Eye (tissue), 1 donor: ENCODE measurements at regions not wholly inside any gene's neighbourhood (a gene's known extent, or its start where the extent isn't known, plus 50 kb on each side); places are given as distances from the start of the nearest gene placed in this dataset.

ENCODE experiments used
- DNase-seq: peaks from one replicate; pipeline ENCODE4 v3.0.0-alpha.2; 2015

GRCh38 chr12:25839470-25839869 is 119.0 kb upstream of the RASSF8 start:
- DNase-seq, result no peak

DNA sequence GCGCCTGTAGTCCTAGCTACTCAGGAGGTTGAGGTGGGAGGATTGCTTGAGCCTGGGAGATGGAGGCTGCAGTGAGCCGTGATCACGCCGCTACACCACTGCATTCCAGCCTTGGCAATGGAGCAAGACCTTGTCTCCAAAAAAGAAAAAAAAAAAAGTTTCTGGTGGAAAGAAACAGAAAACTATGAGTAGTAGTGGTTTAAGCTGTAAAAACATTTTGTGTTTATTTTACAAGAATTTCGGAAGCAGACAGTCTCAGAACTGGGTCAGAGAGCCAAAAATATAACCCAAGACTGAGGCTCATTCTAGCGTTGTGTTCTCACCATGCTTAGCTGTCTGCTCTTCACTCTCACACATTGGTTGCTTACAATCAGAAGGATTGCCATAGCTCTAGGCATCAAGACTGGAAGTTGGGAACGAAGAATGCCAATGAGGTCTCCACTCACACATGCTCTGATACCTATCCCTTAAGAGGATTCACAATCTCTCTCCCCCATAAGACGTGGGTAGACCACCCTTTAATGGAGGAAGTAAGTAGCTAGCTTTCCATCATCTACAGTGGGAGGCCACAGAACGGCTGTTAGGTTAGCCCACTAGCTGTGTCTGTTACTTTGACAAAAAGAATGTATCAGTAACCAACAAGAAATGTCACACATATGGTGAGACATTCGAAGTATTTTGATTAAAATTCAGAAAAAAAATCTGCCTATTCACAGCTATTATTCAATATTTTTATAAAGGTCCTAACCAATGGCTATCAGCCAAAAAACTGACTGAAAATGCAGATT is 117.6 kb upstream of the RASSF8 start:
- no peak for DNase-seq

DNA sequence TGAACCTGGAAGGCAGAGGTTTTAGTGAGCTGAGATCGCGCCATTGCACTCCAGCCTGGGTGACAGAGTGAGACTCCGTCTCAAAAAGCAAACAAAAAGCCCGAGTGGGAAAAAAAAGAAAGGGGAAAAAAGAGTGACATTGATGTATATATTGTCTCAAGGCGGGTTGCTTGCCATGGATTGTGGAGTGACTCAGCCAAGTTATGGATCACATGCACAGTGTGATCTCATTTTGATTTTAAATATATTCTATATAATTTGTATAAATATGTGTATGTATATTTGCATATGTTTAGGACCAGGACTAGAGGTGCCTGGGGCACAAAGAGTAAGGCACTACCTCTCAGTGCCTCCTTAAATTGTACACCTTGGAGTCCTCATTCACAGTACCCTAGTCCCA is 116.2 kb upstream of the RASSF8 start:
- DNase-seq, result no peak

DNA sequence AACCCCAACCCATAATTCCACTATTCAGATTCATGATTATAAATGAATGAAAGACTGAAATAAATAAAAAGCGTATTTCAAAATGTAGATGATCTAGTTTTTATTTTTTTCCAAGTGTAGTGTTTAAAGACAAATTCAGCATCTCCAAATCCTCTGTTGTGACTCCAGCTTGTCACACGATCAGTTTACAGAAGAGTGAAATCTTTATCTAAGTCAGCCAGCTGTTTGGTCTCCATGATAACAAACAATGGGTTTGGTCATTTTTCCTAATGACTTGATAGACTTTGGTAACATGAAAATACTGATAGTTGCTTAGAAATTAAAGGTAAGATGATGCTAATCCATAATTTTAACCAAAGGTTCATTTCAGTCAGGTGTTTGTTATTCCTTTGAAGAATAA is 114.5 kb upstream of the RASSF8 start:
- no peak for DNase-seq

- DNase-seq, result no peak
Measured at GRCh38 chr12:25845415-25845814, 113.1 kb upstream of the RASSF8 start.

- no peak for DNase-seq
Measured at GRCh38 chr12:25852792-25853191, 105.7 kb upstream of the RASSF8 start.

DNA sequence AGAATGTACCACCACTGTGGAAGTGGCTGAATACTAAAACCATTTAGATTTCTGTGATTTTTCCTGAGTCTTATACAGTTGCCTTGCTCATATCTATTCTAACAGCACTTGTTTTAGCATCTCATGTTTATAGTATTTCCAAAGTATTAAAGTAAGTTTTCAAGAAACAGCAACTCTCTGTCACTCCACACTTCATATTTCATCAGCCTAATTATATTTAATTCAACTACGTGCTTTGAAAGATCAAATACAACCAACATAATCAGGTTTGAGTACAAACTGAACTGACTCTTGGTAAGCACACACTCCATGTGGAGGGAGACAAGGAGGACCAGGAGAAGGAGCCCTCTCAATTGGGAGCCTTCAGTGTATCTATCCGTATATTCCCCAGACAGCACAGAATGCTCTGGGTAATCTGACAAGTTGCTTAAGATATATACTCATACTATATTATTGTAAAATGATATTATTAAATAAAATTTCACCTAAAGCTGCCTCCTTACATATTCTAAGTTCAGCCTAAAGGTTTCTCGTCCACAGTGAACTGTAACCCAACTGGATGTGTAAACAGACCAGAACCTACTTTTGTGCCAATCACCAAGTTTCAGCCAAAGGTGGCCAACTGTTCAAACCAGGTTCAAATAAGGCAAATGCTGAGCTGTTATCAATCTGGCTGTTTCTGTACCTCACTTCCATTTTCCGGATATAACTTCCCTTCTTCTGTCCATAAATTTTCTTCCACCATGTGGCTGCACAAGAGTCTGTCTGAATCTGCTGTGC is 105.0 kb upstream of the RASSF8 start:
- no peak for DNase-seq

- no peak for DNase-seq
Measured at GRCh38 chr12:25854991-25855390, 103.5 kb upstream of the RASSF8 start.

DNA sequence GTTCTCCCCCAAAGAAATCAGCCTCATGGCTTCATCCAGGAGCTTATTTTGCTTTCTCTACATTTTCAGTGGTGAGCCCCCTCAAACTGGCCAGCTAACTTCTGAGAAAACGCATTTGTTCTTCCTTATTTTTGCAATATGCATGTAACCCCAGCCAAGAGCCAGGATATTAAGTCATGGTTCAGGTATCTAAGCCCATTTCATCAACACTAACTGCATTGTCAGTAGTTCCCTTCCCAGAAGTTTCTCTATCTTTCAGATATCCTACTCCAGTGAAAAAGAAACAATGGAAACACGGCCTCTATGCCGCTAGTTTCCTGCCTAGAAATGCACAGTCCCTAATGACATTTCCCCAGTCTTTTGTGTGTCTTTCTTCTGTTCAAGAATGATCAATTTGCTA is 102.8 kb upstream of the RASSF8 start:
- no peak for DNase-seq

DNA sequence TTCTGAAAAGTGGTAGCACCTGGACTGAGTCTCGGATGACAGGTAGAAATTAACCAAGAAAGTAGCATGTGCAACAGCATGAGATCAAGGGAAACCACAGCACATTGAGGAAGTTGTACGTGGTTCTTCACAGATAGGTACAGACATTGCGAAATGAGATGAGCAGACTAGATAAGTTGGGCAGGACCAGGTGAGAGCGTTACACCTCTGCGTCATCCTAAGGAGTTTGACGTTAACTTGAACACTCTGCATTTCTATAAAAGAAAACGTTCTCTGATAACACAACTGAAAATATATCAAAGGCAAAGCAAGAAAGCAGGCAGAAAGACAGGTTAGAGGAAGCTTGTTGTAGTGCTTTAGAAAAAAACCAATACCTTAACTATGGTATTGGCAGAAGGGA is 98.5 kb upstream of the RASSF8 start:
- no peak for DNase-seq

DNA sequence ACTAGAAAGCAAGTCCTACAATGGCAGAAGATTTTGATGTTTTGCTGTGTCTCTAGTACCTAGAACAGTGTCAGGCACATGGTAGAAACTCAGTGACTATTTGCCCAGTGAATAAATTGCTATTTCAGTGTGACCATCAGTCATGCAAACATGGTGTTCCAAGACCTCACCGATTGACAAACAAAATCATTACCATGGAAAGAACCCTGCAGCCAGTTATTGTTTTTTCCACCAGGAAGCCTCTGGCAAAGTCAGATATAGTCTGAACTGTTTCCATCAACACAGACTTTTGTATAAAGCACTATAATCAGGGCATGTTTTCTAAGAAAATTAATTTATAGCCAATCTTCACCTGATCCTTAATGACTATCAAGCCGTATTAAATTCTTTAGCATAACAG is 97.3 kb upstream of the RASSF8 start:
- DNase-seq, result no peak

GRCh38 chr12:25864306-25865276 is 93.9 kb upstream of the RASSF8 start:
- DNase-seq, result no peak

- peak; percentile 21 for DNase-seq
Measured at GRCh38 chr12:25866586-25867378, 91.7 kb upstream of the RASSF8 start.

DNA sequence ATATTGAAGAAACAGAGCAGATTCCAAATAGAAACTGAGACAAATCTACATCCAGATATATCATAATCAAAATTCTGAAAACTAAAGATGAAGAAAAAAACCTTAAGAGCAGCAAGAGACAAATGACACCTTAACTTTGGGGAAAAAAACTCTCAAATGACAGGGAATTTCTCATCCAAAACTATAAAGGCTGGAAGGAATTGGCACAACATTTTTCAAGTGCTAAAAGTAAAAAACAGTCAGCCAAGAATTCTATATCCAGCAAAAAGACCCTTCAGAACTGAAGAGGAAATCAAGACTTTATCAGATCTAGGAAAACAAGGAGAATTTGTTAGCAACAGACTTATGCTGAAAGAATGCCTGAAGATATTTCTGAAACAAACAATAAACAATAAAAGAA is 90.3 kb upstream of the RASSF8 start:
- no peak for DNase-seq

DNA sequence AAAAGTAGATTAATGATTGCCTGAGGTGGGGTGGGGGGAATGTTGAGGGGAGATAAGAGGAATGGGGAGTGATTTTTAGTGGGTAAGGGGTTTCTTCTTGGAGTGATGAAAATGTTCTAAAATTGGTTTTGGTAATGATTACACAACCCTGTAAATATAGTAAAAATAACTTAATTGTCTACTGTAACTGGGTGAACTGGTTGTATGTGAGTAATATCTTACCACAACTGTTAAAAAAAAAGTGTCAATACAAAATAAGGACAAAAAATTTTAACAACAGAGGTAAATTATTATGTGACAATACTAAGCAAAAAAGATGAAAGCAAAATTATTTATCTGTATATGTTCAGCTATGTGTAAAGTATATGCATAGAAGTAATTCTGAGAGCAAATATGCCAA is 86.3 kb upstream of the RASSF8 start:
- DNase-seq, result no peak

- no peak for DNase-seq
Measured at GRCh38 chr12:25875661-25876060, 82.8 kb upstream of the RASSF8 start.

- DNase-seq, result no peak
Measured at GRCh38 chr12:25876383-25877045, 82.0 kb upstream of the RASSF8 start.

DNA sequence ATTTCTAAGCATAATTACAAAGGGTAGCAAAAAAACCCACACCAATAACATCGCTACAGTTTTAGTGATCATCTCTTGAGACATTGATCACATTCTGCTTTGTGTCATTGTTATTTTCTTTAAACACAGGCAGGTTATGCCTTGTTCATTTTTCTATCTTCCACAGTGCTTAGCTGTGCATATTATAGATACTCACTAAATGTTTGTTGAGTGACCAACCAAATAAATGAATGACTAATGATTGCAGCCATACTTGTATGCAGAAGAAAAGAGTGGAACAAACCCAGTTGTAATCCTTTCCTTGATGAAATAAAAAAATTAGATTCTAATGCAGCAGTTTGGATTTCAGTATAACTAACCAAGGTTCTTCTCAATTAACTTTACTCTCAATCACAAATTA is 81.0 kb upstream of the RASSF8 start:
- no peak for DNase-seq

- DNase-seq, result no peak
Measured at GRCh38 chr12:25882266-25882665, 76.2 kb upstream of the RASSF8 start.

DNA sequence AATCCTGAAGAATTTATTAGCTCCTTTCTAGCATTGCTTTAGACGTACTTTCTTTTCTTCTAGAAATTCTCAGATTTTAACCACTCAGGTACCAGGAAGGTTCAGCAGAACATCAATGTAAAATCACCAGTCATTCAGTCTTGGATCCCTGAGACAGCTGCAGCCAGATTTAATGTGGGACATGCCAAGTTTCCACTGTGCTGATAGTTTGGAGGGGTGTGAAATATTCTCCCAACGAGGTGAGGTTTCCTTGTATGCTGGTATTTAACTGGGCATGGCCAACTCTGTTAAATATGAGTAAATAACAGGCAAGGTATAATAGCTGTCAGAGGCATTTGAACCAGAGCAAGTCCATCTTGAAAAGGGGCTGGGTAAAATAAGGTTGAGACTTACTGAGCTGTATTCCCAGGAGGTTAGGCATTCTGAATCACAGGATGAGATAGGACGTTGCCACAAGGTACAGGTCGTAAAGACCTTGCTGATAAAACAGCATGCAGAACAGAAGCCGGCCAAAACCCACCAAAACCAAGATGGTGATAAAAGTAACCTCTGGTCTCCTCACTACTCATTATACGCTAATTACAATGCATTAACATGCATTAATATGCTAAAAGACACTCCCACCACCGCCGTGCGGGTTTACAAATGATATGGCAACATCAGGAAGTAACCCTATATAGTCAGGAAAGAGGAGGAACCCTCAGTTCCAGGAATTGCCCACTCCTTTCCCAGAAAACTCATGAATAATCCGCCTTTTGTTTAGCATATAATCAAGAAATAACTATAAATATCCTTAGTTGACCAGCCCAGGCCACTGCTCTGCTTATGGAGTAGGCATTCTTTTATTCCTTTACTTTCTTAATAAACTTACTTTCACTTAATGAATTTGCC is 75.2 kb upstream of the RASSF8 start:
- no peak for DNase-seq
